Osteoblast (primary cell): ENCODE measurements at regions not wholly inside any gene's neighbourhood (a gene's known extent, or its start where the extent isn't known, plus 50 kb on each side); places are given as distances from the start of the nearest gene placed in this dataset.

Source experiments
- DNase-seq: peaks from one replicate; pipeline ENCODE4 v3.0.0; 2011; ENCODE audit warnings: low spot score, mixed read lengths; ENCODE audit not compliant: insufficient read length; ENCODE audit errors: missing footprints
- H2AFZ ChIP-seq: 2 replicates; pipeline ENCODE4 v1.6.0; 2011; ENCODE audit warnings: mild to moderate bottlenecking, low read length
- H3K27ac ChIP-seq: 2 replicates; pipeline ENCODE4 v1.5.1; 2011; ENCODE audit warnings: mild to moderate bottlenecking, low read depth, low read length, moderate library complexity
- H3K27me3 ChIP-seq: 2 replicates; pipeline ENCODE4 v1.6.0; 2012; ENCODE audit warnings: mild to moderate bottlenecking, control low read depth, inconsistent platforms, low read length, moderate library complexity; ENCODE audit not compliant: insufficient read depth
- H3K36me3 ChIP-seq: 2 replicates; pipeline ENCODE4 v1.5.1; 2011; ENCODE audit warnings: mild to moderate bottlenecking, low read length, control low read depth, moderate library complexity; ENCODE audit not compliant: insufficient read depth
- H3K4me1 ChIP-seq: 2 replicates; pipeline ENCODE4 v1.5.1; 2011; ENCODE audit warnings: mild to moderate bottlenecking, low read length, control low read depth, moderate library complexity; ENCODE audit not compliant: insufficient read depth
- H3K4me2 ChIP-seq: 2 replicates; pipeline ENCODE4 v1.6.0; 2011; ENCODE audit warnings: mild to moderate bottlenecking, low read length; ENCODE audit not compliant: insufficient read depth
- H3K4me3 ChIP-seq: fragments of 200-600 bp; sonication (generic); 3 replicates; pipeline ENCODE4 v1.5.1; 2012; ENCODE audit warnings: mild to moderate bottlenecking, low read length, inconsistent platforms; ENCODE audit not compliant: insufficient read depth
- H3K79me2 ChIP-seq: 2 replicates; pipeline ENCODE4 v1.6.0; 2012; ENCODE audit warnings: mild to moderate bottlenecking, low read length, control low read depth, inconsistent platforms; ENCODE audit not compliant: insufficient read depth
- H3K9me3 ChIP-seq: 2 replicates; pipeline ENCODE4 v1.5.1; 2011; ENCODE audit warnings: low read depth, low read length, control low read depth
- H4K20me1 ChIP-seq: 2 replicates; pipeline ENCODE4 v1.6.0; 2012; ENCODE audit warnings: mild to moderate bottlenecking, low read length, control low read depth; ENCODE audit not compliant: insufficient read depth
- TF ChIP-seq, protein P1 (sequence below): IDR thresholded peaks from 2 replicates; pipeline ENCODE4 v1.5.1; 2011; ENCODE audit warnings: mild to moderate bottlenecking, low read depth, low read length, moderate library complexity; ENCODE audit errors: extremely low read depth

GRCh38 chr11:90446207-90446606 lies 223.4 kb upstream of the CHORDC1 start:
- H3K27me3 ChIP-seq = no peaks in the 10 kb centered on the region
- no peak overlapping the region for H3K27ac ChIP-seq
- H2AFZ ChIP-seq = no peak overlapping the region
- H3K9me3 ChIP-seq = no peaks in the 10 kb centered on the region
- H3K4me2 ChIP-seq = no peak overlapping the region
- no peaks in the 10 kb centered on the region for H3K79me2 ChIP-seq
- no peak for DNase-seq
- H4K20me1 ChIP-seq = no peaks in the 10 kb centered on the region
- TF ChIP-seq, protein P1, sequence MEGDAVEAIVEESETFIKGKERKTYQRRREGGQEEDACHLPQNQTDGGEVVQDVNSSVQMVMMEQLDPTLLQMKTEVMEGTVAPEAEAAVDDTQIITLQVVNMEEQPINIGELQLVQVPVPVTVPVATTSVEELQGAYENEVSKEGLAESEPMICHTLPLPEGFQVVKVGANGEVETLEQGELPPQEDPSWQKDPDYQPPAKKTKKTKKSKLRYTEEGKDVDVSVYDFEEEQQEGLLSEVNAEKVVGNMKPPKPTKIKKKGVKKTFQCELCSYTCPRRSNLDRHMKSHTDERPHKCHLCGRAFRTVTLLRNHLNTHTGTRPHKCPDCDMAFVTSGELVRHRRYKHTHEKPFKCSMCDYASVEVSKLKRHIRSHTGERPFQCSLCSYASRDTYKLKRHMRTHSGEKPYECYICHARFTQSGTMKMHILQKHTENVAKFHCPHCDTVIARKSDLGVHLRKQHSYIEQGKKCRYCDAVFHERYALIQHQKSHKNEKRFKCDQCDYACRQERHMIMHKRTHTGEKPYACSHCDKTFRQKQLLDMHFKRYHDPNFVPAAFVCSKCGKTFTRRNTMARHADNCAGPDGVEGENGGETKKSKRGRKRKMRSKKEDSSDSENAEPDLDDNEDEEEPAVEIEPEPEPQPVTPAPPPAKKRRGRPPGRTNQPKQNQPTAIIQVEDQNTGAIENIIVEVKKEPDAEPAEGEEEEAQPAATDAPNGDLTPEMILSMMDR = no peak
- no peak overlapping the region for H3K4me3 ChIP-seq
- H3K36me3 ChIP-seq = no peaks in the 10 kb centered on the region
- no peaks in the 10 kb centered on the region for H3K4me1 ChIP-seq

- TF ChIP-seq, protein P1 = no peak
- H3K4me1 ChIP-seq = no peaks in the 10 kb centered on the region
Measured at GRCh38 chr11:90438069-90438468, 215.2 kb upstream of the CHORDC1 start.

GRCh38 chr11:90434858-90435257 lies 212.0 kb upstream of the CHORDC1 start:
- DNase-seq = no peak
- Histone ChIP-seq H3K36me3 (no peaks in the 10 kb centered on the region), H3K79me2 (no peaks in the 10 kb centered on the region), H3K9me3 (peaks cover 2% of the 10 kb centered on the region), H3K4me2 (no peak overlapping the region), H3K4me3 (no peak overlapping the region), H3K27ac (no peak overlapping the region), H4K20me1 (no peaks in the 10 kb centered on the region), H2AFZ (no peak overlapping the region), H3K27me3 (no peaks in the 10 kb centered on the region), H3K4me1 (no peaks in the 10 kb centered on the region)
- TF ChIP-seq, protein P1 = no peak

More at GRCh38 chr11:90438069-90438468, 215.2 kb upstream of the CHORDC1 start:
- Histone ChIP-seq H4K20me1 (no peaks in the 10 kb centered on the region), H3K4me2 (no peak overlapping the region), H2AFZ (no peak overlapping the region), H3K79me2 (no peaks in the 10 kb centered on the region), H3K4me3 (no peak overlapping the region), H3K9me3 (no peaks in the 10 kb centered on the region), H3K27me3 (no peaks in the 10 kb centered on the region), H3K27ac (no peak overlapping the region), H3K36me3 (no peaks in the 10 kb centered on the region)
- no peak for DNase-seq

DNA sequence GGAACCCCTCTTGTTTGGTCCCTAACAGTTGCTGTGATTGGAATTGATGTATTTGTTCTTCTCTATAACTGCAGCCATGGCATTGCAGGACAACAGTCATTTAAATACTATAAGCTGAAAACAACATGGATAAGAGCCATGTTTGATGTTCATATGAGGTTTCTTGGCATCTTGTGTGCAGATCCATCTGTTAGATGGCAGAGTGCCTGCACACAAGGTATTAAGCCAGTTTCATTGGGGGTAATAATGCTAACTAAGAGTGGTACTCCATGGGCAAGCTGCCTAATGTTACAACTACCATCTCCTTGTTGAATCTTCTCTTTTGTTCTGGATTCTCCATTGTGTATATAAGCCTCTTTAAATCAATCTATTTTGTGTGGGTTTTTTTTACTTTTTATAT lies 206.0 kb upstream of the CHORDC1 start:
- Histone ChIP-seq H3K79me2 (no peaks in the 10 kb centered on the region), H3K4me1 (no peaks in the 10 kb centered on the region), H3K27me3 (no peaks in the 10 kb centered on the region), H3K4me3 (no peak overlapping the region), H3K36me3 (no peaks in the 10 kb centered on the region), H3K4me2 (no peak overlapping the region), H4K20me1 (no peaks in the 10 kb centered on the region), H2AFZ (no peak overlapping the region), H3K27ac (no peak overlapping the region), H3K9me3 (peaks cover 2% of the 10 kb centered on the region)
- TF ChIP-seq, protein P1 = no peak
- no peak for DNase-seq
